ENCODE measurements at regions not wholly inside any gene's neighbourhood (a gene's known extent, or its start where the extent isn't known, plus 50 kb on each side); places are given as distances from the start of the nearest gene placed in this dataset.
"Not testable (repeated sequence)": the region's sequence is repeated elsewhere in the genome, so short reads cannot be mapped to it uniquely, and the experiment has no call there.

- not testable (repeated sequence) for DNase-seq (ENCODE audit: low spot score in 2 of 2); H3K27me3 ChIP-seq; H3K4me1 ChIP-seq; H3K4me3 ChIP-seq; H3K36me3 ChIP-seq; H3K27ac ChIP-seq; H3K9me3 ChIP-seq
- WGBS, 2 donors, result 54% methylated on average over 4 of the region's 4 CpGs
These were observed 88.8 kb downstream of the CDRT15L2 start for GRCh38 chr17:20668316-20668715.

GRCh38 chr17:20668868-20669267 lies 89.3 kb downstream of the CDRT15L2 start:
- not testable (repeated sequence) for H3K36me3 ChIP-seq; H3K27ac ChIP-seq; H3K27me3 ChIP-seq; H3K4me3 ChIP-seq; H3K9me3 ChIP-seq; H3K4me1 ChIP-seq; DNase-seq (ENCODE audit: low spot score in 2 of 2)

GRCh38 chr17:20670506-20670905 lies 91.0 kb downstream of the CDRT15L2 start:
- H3K4me3 ChIP-seq; H3K36me3 ChIP-seq; H3K9me3 ChIP-seq; H3K4me1 ChIP-seq; H3K27ac ChIP-seq; DNase-seq (ENCODE audit: low spot score in 2 of 2); H3K27me3 ChIP-seq: not testable (repeated sequence)
- WGBS, 2 donors, result no CpG with 5 or more reads among the region's 3 CpGs

GRCh38 chr17:20674374-20674773 lies 94.8 kb downstream of the CDRT15L2 start:
- H3K4me1 ChIP-seq; H3K27me3 ChIP-seq; H3K36me3 ChIP-seq; H3K9me3 ChIP-seq; H3K27ac ChIP-seq; H3K4me3 ChIP-seq; DNase-seq (ENCODE audit: low spot score in 2 of 2): not testable (repeated sequence)
- WGBS, 2 donors, result 61 to 77% methylated on average over 2 of the region's 2 CpGs

- WGBS, 2 donors, result 64 to 72% methylated on average over 2 of the region's 2 CpGs
- not testable (repeated sequence) for H3K4me3 ChIP-seq; H3K36me3 ChIP-seq; DNase-seq (ENCODE audit: low spot score in 2 of 2); H3K4me1 ChIP-seq; H3K27ac ChIP-seq; H3K27me3 ChIP-seq; H3K9me3 ChIP-seq
These were observed 96.2 kb downstream of the CDRT15L2 start for GRCh38 chr17:20675707-20676106.

GRCh38 chr17:20676656-20677055 lies 97.1 kb downstream of the CDRT15L2 start:
- H3K4me1 ChIP-seq; H3K27me3 ChIP-seq; H3K27ac ChIP-seq; H3K9me3 ChIP-seq; DNase-seq (ENCODE audit: low spot score in 2 of 2); H3K4me3 ChIP-seq; H3K36me3 ChIP-seq: not testable (repeated sequence)
- WGBS, 2 donors, result 19 to 43% methylated on average over 1 of the region's 1 CpG

GRCh38 chr17:20677469-20677868 lies 97.9 kb downstream of the CDRT15L2 start:
- 83 to 84% methylated on average over 8 of the region's 8 CpGs for WGBS, 2 donors
- not testable (repeated sequence) for H3K27ac ChIP-seq; H3K36me3 ChIP-seq; H3K9me3 ChIP-seq; H3K27me3 ChIP-seq; DNase-seq (ENCODE audit: low spot score in 2 of 2); H3K4me3 ChIP-seq; H3K4me1 ChIP-seq

- WGBS, 2 donors, result 76 to 85% methylated on average over 5 of the region's 5 CpGs
- not testable (repeated sequence) for H3K9me3 ChIP-seq, H3K27ac ChIP-seq
These were observed 98.9 kb downstream of the CDRT15L2 start for GRCh38 chr17:20678424-20678823.

GRCh38 chr17:20681746-20682722 lies 102.5 kb downstream of the CDRT15L2 start:
- DNase-seq (ENCODE audit: low spot score in 2 of 2); H3K27ac ChIP-seq; H3K4me1 ChIP-seq; H3K9me3 ChIP-seq; H3K4me3 ChIP-seq; H3K27me3 ChIP-seq; H3K36me3 ChIP-seq: not testable (repeated sequence)
- whole genome bisulfite sequencing, 2 donors, result 77 to 81% methylated on average over 6 to 7 of the region's 8 CpGs

More at GRCh38 chr17:20678424-20678823, 98.9 kb downstream of the CDRT15L2 start:
- not testable (repeated sequence) for H3K4me1 ChIP-seq; H3K27me3 ChIP-seq; H3K36me3 ChIP-seq; H3K4me3 ChIP-seq; DNase-seq (ENCODE audit: low spot score in 2 of 2)

GRCh38 chr17:20683651-20684229 lies 104.2 kb downstream of the CDRT15L2 start:
- not testable (repeated sequence) for H3K9me3 ChIP-seq; H3K4me1 ChIP-seq; DNase-seq (ENCODE audit: low spot score in 2 of 2); H3K27me3 ChIP-seq; H3K27ac ChIP-seq; H3K4me3 ChIP-seq; H3K36me3 ChIP-seq
- WGBS, 2 donors, result 78 to 82% methylated on average over 3 to 4 of the region's 4 CpGs

GRCh38 chr17:20684975-20685374 lies 105.5 kb downstream of the CDRT15L2 start:
- H3K4me1 ChIP-seq; H3K27ac ChIP-seq; H3K27me3 ChIP-seq; DNase-seq (ENCODE audit: low spot score in 2 of 2); H3K4me3 ChIP-seq; H3K36me3 ChIP-seq; H3K9me3 ChIP-seq: not testable (repeated sequence)
- 99 to 100% methylated on average over 2 to 15 of the region's 32 CpGs for WGBS, 2 donors

- not testable (repeated sequence) for H3K4me1 ChIP-seq; H3K27ac ChIP-seq; H3K36me3 ChIP-seq; H3K27me3 ChIP-seq; DNase-seq (ENCODE audit: low spot score in 2 of 2); H3K4me3 ChIP-seq; H3K9me3 ChIP-seq
- 100% methylated on average over 1 of the region's 2 CpGs; no CpG with 5 or more reads in 1 of the 2 donors for WGBS, 2 donors
These were observed 108.1 kb downstream of the CDRT15L2 start for GRCh38 chr17:20687584-20687983.

- not testable (repeated sequence) for H3K4me3 ChIP-seq; DNase-seq (ENCODE audit: low spot score in 2 of 2)
- WGBS, 2 donors, result 51 to 56% methylated on average over 10 of the region's 10 CpGs
These were observed 109.7 kb downstream of the CDRT15L2 start for GRCh38 chr17:20689170-20689749.

More at GRCh38 chr17:20689170-20689749, 109.7 kb downstream of the CDRT15L2 start:
- not testable (repeated sequence) for H3K36me3 ChIP-seq, H3K27ac ChIP-seq, H3K27me3 ChIP-seq, H3K4me1 ChIP-seq, H3K9me3 ChIP-seq

All from tibial nerve (tissue), 4 donors.